ENCODE measurements at regions not wholly inside any gene's neighbourhood (a gene's known extent, or its start where the extent isn't known, plus 50 kb on each side); places are given as distances from the start of the nearest gene placed in this dataset.

DNA sequence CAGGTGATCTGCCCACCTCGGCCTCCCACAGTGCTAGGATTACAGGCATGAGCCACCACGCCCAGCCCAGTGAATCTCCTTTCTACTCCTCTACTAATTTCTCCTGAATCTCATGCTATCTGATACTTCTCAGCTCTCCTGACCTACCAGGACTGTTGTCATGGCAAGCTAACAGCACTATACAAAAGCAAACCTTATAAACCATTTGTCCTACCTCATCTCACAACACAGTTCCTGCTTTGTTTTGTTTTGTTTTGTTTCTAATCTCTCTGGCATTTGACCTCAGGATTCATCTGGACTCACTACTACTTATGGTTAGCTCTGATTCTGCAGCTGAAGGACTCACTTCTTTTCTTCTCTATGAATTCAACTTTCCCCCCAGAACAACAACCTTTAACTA, 734.8 kb downstream of the TLE1 start:
- no peak overlapping the region for H3K27ac Mint-ChIP-seq
- ATAC-seq (ENCODE audit: low read depth) (no peak), DNase-seq (no peak)
- no peaks in the 10 kb centered on the region for H3K9me3 Mint-ChIP-seq
- H3K4me1 Mint-ChIP-seq: no peaks in the 10 kb centered on the region
- H3K36me3 Mint-ChIP-seq: no peaks in the 10 kb centered on the region
- no peak overlapping the region for H3K4me3 Mint-ChIP-seq
- no peaks in the 10 kb centered on the region for H3K27me3 Mint-ChIP-seq
- POLR2A ChIA-PET: no interaction called here

DNA sequence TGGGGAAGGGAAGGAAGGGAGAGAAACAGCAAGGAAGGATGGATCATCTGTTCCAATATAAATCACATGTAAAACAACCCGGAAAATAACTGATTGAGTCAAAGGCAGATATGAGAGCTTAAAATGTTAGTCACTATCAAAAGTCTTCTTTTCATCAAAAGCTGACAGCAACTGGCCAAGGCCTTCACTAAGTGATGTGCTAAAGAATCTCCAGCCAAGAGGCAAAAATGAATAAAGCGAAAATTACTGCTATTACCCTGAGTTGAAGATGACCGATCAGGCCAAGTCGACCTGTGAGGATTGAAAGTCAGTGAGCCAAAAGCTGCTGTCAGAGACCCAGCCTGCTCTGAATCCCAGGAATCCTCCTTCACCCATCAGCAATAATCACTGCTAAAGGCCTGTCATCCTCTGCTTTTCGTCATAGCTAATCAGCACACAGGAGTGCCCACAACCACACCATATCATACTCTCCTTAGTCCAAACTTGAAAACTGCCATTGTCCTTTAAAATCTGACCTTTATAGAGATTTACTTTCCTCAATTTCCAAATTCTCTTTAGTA, 736.9 kb downstream of the TLE1 start:
- H3K27ac Mint-ChIP-seq: no peak overlapping the region
- no peaks in the 10 kb centered on the region for H3K9me3 Mint-ChIP-seq
- DNase-seq: no peak
- H3K4me3 Mint-ChIP-seq: no peak overlapping the region
- no peak for ATAC-seq (ENCODE audit: low read depth)
- no peaks in the 10 kb centered on the region for H3K36me3 Mint-ChIP-seq
- H3K4me1 Mint-ChIP-seq: no peaks in the 10 kb centered on the region
- no peaks in the 10 kb centered on the region for H3K27me3 Mint-ChIP-seq
- POLR2A ChIA-PET: no interaction called here

DNA sequence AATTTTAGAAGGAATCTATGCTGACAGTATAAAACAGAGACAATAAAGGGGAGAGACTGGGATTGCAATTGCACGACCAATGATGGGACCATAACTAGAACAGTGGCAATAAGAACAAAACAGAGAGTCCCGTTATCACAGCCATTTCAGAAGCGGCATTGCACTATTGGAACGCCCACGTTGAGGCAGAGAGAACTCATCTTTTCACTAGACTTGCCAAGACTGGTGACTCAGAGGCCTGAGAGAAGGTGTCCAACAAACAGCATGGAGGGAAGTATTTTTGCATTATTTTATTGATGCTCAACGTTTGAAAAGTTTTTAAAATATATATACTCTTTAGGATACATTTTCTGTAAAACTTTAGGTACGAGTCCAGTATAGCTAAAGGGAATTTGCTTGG, 737.7 kb downstream of the TLE1 start:
- Mint-ChIP-seq H3K36me3 (no peaks in the 10 kb centered on the region), H3K27me3 (no peaks in the 10 kb centered on the region), H3K27ac (no peak overlapping the region), H3K4me1 (no peaks in the 10 kb centered on the region), H3K4me3 (no peak overlapping the region), H3K9me3 (no peaks in the 10 kb centered on the region)
- DNase-seq: no peak
- no peak for ATAC-seq (ENCODE audit: low read depth)
- POLR2A ChIA-PET: no interaction called here

DNA sequence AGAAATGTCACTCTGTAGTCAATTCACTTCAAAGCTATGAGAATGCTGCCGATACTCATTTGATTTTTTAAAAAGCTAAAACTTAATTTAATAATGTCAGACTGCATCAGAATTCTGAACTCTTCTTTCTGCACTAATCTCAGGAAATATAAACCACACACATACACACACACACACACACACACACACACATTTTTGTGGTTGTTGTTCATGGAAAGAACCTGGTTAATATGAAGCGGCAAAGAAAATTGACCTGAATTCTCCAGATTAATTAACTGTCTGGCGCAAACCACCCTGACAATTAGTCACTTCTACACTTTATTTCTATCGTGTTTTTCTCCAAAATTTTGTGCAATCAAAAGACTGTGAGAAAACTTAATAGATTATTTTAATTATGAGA, 740.5 kb downstream of the TLE1 start:
- Mint-ChIP-seq H3K9me3 (peaks cover 1% of the 10 kb centered on the region), H3K36me3 (no peaks in the 10 kb centered on the region), H3K27me3 (no peaks in the 10 kb centered on the region), H3K4me1 (no peaks in the 10 kb centered on the region), H3K27ac (no peak overlapping the region), H3K4me3 (no peak overlapping the region)
- DNase-seq (no peak), ATAC-seq (ENCODE audit: low read depth) (no peak)
- POLR2A ChIA-PET: no interaction called here

DNA sequence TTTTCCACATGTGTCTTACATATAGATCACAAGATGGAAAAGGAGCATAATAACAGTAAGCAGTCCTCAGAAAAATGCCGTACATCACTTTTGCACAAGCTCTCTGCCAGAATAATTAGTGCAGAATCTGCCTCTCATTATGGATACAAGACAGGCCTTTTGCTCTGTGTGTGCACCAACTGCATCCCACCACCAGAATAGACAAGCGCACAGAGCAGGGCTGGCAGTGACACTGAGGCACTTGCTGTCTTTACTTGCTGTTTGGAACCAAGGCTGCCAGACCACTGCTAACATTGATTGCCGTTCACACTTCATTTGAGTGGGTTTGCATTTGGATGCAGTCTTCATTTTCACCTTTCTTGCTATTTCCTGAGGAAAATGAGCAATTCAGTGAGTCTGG, 741.3 kb downstream of the TLE1 start:
- no peak overlapping the region for H3K27ac Mint-ChIP-seq
- peaks cover 1% of the 10 kb centered on the region for H3K9me3 Mint-ChIP-seq
- DNase-seq: no peak
- POLR2A ChIA-PET: no interaction called here
- no peaks in the 10 kb centered on the region for H3K4me1 Mint-ChIP-seq
- no peak for ATAC-seq (ENCODE audit: low read depth)
- no peaks in the 10 kb centered on the region for H3K27me3 Mint-ChIP-seq
- no peak overlapping the region for H3K4me3 Mint-ChIP-seq
- H3K36me3 Mint-ChIP-seq: no peaks in the 10 kb centered on the region

DNA sequence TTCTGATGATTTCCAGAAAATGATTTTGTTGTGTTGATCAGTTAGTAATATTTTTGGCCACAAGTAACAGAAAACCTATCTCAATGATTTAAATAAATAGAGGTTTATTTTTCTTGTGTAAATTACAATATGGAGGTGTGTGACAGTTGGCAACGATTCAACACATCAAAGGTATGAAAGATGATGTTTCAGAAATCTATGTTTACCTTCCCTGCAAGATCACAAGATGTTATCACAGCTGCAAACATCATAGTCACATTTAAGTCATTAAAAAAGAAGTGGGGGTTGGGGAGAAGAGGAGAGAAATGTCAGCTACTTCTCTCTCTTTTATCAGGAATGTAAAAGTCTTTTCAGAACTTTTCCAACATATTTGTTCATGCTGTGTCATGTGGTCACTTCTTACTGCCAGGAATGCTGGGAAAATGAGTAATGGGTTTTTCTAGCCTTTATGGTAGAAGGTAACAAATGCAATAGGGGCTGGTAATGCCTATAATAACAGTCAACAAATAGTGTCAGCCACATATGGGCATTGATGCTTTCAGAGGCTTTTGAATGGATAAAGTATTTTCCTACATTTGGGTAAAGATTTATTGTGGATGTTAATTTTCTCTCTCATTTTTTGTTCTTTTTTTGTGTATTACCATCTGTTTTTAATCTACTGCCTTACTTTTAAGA, 742.7 kb downstream of the TLE1 start:
- Mint-ChIP-seq H3K36me3 (no peaks in the 10 kb centered on the region), H3K9me3 (peaks cover 1% of the 10 kb centered on the region), H3K4me1 (no peaks in the 10 kb centered on the region), H3K4me3 (no peak overlapping the region), H3K27ac (no peak overlapping the region), H3K27me3 (no peaks in the 10 kb centered on the region)
- ATAC-seq (ENCODE audit: low read depth): no peak
- POLR2A ChIA-PET: no interaction called here
- DNase-seq: no peak

DNA sequence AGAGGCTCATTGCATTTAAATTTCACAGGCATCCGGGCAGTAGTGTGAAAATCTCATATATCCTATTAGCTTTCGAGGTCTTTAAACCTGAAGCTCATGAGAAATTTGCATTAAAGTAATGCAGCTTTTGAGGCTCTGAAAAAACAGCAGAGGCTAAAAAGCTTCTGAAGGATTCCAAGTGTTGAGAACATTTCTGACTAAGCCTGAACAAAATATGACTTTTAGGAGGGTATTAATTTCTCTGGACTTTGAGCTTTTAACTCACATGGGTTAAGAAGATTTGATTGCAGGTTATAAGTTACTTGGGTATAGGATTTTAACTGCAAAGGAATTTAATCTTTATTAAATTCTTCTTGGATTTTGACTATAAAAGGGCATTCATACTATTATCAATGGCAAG, 743.9 kb downstream of the TLE1 start:
- Mint-ChIP-seq H3K36me3 (no peaks in the 10 kb centered on the region), H3K4me3 (no peak overlapping the region), H3K27me3 (no peaks in the 10 kb centered on the region), H3K9me3 (peaks cover 1% of the 10 kb centered on the region), H3K27ac (no peak overlapping the region), H3K4me1 (no peaks in the 10 kb centered on the region)
- no peak for DNase-seq
- ATAC-seq (ENCODE audit: low read depth): no peak
- POLR2A ChIA-PET: no interaction called here

DNA sequence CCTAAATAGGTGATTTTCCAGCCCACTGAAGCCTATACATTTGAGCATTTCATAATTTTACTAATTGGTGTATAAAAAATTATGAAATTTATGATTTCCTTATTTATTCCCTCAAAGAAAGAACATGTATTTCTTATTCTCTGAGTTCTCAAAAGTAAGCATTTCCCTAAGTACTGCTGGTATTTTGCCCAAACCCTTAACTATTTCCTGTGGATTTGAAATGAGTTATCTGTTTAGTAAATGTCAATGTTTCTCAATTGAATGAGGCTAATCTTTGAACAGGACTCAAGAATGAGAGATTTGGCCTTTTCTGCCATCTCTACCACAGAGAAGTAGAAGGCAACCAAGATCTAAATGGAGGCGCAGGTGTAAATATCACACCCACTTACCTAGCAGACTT, 751.7 kb downstream of the TLE1 start:
- ATAC-seq (ENCODE audit: low read depth) (no peak), DNase-seq (no peak)
- Mint-ChIP-seq H3K9me3 (no peaks in the 10 kb centered on the region), H3K4me3 (no peak overlapping the region), H3K4me1 (no peaks in the 10 kb centered on the region), H3K27me3 (no peaks in the 10 kb centered on the region), H3K27ac (no peak overlapping the region), H3K36me3 (no peaks in the 10 kb centered on the region)
- POLR2A ChIA-PET: no interaction called here

DNA sequence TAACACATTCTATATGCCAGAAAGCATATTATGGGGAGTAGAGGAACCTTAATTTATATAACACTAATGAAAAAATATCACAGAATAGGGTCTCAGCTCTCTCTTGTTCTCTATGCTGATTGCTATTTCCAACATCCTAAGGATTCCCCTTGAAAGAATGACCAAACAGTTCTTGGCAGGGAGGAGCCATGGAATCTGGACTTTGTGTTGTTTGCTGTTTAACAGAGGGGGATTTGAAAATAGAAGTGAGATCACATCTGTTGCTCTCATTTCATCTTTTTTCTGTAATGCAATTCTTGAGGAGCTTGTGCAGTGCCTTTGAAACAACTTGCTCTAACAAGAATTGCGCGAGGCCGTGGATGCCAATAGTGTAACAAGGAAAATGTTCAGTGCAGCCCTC, 755.3 kb downstream of the TLE1 start:
- POLR2A ChIA-PET: no interaction called here

DNA sequence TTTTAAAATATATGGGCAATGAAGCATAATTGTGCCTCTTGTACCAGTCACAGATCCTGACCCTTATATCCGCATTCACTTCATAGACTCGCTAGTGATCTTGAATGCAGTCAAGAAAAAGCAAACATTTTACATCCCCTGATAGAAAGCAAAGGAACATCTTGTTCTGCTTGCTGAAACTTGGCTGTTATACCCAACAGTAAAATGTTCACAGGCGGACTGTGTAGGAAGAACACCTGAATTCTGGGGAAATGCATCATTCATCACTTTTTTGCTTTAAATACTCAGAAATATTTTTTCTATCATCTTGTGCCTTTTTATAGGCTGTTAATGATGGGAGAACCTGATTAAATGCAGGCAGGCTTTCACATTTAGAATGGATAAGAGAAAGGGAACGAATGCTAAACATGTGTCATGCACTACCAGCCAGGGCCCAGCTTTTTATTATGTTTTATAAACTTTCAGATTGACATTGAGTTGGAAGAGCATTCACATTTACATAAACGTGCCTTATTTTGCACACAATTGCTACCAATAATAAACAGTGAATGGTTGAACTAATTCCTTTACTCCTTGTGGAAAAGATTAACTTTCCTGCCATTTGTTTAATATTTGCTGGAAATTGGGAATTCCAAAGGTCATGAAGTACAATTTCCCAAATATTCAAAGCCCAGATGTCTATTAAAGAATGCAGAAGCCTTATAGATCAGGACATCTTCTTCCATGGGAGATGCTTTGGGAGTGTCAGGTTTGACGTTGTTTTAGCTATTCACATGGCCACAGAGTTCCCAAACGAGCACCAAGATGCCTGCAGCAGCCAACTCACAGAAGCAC, 756.2 kb downstream of the TLE1 start:
- no peak overlapping the region for H3K27ac Mint-ChIP-seq
- no peaks in the 10 kb centered on the region for H3K9me3 Mint-ChIP-seq
- POLR2A ChIA-PET: no interaction called here
- H3K36me3 Mint-ChIP-seq: no peaks in the 10 kb centered on the region
- no peak overlapping the region for H3K4me3 Mint-ChIP-seq
- H3K27me3 Mint-ChIP-seq: no peaks in the 10 kb centered on the region
- ATAC-seq (ENCODE audit: low read depth) (no peak), DNase-seq (no peak)
- no peaks in the 10 kb centered on the region for H3K4me1 Mint-ChIP-seq

More for the DNA sequence above, 755.3 kb downstream of the TLE1 start:
- H3K27me3 Mint-ChIP-seq: no peaks in the 10 kb centered on the region
- H3K27ac Mint-ChIP-seq: no peak overlapping the region
- no peaks in the 10 kb centered on the region for H3K36me3 Mint-ChIP-seq
- ATAC-seq (ENCODE audit: low read depth) (no peak), DNase-seq (no peak)
- no peaks in the 10 kb centered on the region for H3K9me3 Mint-ChIP-seq
- H3K4me3 Mint-ChIP-seq: no peak overlapping the region
- no peaks in the 10 kb centered on the region for H3K4me1 Mint-ChIP-seq

DNA sequence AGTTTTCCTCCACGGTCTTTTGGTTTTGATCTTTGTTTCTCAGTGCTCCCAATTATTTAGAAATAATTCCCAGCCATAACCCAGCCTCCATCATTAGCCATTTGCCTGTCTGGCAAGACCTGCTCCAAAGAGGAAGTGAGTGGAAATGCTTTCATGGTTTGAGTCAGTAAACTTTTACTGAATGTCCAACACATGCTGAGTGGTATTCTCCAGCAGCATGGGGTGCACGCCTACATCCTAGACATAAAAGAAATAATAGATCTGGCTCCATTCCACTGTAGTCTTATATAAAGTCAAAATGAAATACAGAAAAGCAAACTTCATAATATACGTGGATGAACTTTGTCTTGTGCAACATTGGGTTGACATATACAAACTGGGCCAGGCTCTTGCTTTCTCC, 757.2 kb downstream of the TLE1 start:
- Mint-ChIP-seq H3K36me3 (no peaks in the 10 kb centered on the region), H3K9me3 (no peaks in the 10 kb centered on the region), H3K27ac (no peak overlapping the region), H3K4me3 (no peak overlapping the region), H3K4me1 (no peaks in the 10 kb centered on the region), H3K27me3 (no peaks in the 10 kb centered on the region)
- POLR2A ChIA-PET: no interaction called here
- no peak for DNase-seq
- ATAC-seq (ENCODE audit: low read depth): no peak

DNA sequence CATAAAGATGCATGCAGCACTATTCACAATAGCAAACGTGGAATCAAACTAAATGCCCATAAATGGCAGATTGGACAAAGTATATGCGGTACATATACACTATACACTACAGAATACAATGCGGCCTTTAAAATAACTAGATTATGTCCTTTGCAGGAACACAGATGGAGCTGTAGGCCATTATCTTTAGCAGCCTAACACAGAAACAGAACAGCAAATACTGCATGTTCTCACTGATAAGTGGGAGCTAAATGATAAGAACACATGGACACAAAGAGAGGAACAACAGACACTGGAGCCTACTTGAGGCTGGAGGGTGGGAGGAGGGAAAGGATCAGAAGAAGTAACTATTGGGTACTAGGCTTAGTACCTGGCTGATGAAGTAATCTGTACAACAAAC, 758.2 kb downstream of the TLE1 start:
- H3K9me3 Mint-ChIP-seq: no peaks in the 10 kb centered on the region
- no peaks in the 10 kb centered on the region for H3K36me3 Mint-ChIP-seq
- H3K4me1 Mint-ChIP-seq: no peaks in the 10 kb centered on the region
- DNase-seq (no peak), ATAC-seq (ENCODE audit: low read depth) (no peak)
- POLR2A ChIA-PET: no interaction called here
- no peaks in the 10 kb centered on the region for H3K27me3 Mint-ChIP-seq
- H3K27ac Mint-ChIP-seq: no peak overlapping the region
- no peak overlapping the region for H3K4me3 Mint-ChIP-seq

DNA sequence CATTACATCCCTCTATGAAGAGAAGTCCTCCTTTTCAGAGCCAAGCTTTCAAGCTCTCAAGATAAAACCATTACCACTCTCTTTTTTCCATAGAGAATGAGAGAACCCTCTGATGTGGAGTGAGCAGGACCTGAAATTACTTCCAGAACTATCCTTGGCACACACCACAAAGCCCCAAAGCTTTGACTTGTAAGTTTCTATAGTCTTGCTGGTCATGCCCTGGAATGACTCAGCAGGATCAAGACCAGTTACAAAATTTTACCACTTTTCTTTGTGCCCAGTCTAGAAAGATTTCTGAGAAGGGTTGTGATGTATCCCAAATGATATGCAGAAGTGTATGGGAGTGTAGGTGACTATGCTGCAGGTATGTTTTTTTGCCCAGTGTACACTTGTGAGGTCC, 760.6 kb downstream of the TLE1 start:
- H3K4me3 Mint-ChIP-seq: no peak overlapping the region

DNA sequence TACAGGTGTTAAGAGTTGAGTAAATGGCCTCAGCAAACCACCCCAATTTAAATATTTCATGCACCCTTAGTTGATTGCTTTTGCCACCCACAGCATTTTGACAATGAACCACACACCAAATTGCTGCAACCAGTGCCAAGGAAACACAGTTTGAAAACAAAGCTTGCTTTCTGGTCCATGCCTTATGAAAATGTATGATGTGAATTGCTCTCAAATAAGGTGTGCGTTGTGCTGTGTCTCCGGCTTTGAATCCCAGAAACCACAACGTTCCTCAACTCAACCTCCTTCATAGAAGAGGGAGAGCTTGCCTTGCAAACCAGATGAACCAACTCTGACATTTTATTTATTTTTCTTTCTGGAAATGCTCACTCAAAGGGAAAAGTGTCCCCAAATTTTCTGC, 762.7 kb downstream of the TLE1 start:
- DNase-seq (no peak), ATAC-seq (ENCODE audit: low read depth) (no peak)
- Mint-ChIP-seq H3K27ac (no peak overlapping the region), H3K4me1 (no peaks in the 10 kb centered on the region), H3K36me3 (no peaks in the 10 kb centered on the region), H3K4me3 (no peak overlapping the region), H3K27me3 (no peaks in the 10 kb centered on the region), H3K9me3 (peaks cover 5% of the 10 kb centered on the region)
- POLR2A ChIA-PET: no interaction called here

More for the DNA sequence above, 760.6 kb downstream of the TLE1 start:
- H3K4me1 Mint-ChIP-seq: no peaks in the 10 kb centered on the region
- no peaks in the 10 kb centered on the region for H3K36me3 Mint-ChIP-seq
- ATAC-seq (ENCODE audit: low read depth) (no peak), DNase-seq (no peak)
- peaks cover 1% of the 10 kb centered on the region for H3K9me3 Mint-ChIP-seq
- H3K27me3 Mint-ChIP-seq: no peaks in the 10 kb centered on the region
- no peak overlapping the region for H3K27ac Mint-ChIP-seq
- POLR2A ChIA-PET: no interaction called here

Measured in activated naive CD8-positive, alpha-beta T cell treated with anti-CD3 and anti-CD28 coated beads, Interleukin-2, amount 10 ng/mL, durations not matched to agents 7 days and 5 days (primary cell).